CD14-positive monocyte (primary cell): ENCODE measurements at regions not wholly inside any gene's neighbourhood (a gene's known extent, or its start where the extent isn't known, plus 50 kb on each side); places are given as distances from the start of the nearest gene placed in this dataset.

Experiments
- DNase-seq, 3 donors: peaks; one replicate each; pipeline ENCODE4 v3.0.0-alpha.2; 2011 to 2022
- H2AFZ ChIP-seq: 2 replicates; pipeline ENCODE4 v1.6.0; 2012; ENCODE audit warnings: mild to moderate bottlenecking, low read depth, low read length, inconsistent platforms; ENCODE audit not compliant: insufficient read depth, poor library complexity, severe bottlenecking
- H3K27ac ChIP-seq, 2 donors: 1 replicate in 1 of 2; 2 replicates in 1 of 2; pipeline ENCODE4 v1.5.1; 2012 to 2013; ENCODE audit warnings: low read length in 2 of 2, control low read depth in 1 of 2, inconsistent platforms in 1 of 2, low read depth in 1 of 2, mild to moderate bottlenecking in 1 of 2
- H3K27me3 ChIP-seq, 2 donors: one replicate each; pipeline versions ENCODE4 v1.6.0 to v1.6.1; 2011 to 2013; ENCODE audit warnings: low read length in 2 of 2; ENCODE audit not compliant: control insufficient read depth in 2 of 2, insufficient read depth in 2 of 2
- H3K36me3 ChIP-seq, 2 donors: replicated peaks in 1 of 2; 1 replicate in 1 of 2; 2 replicates in 1 of 2; pipeline versions ENCODE4 v1.5.1 to v1.6.1; 2012 to 2013; ENCODE audit warnings: low read length in 2 of 2, control low read depth in 1 of 2, inconsistent platforms in 1 of 2, mild to moderate bottlenecking in 1 of 2; ENCODE audit not compliant: insufficient read depth in 2 of 2, control insufficient read depth in 1 of 2
- H3K4me1 ChIP-seq, 2 donors: 1 replicate in 1 of 2; 2 replicates in 1 of 2; pipeline versions ENCODE4 v1.5.1 to v1.6.1; 2012 to 2013; ENCODE audit warnings: low read length in 2 of 2, control low read depth in 1 of 2, inconsistent platforms in 1 of 2, mild to moderate bottlenecking in 1 of 2, moderate library complexity in 1 of 2; ENCODE audit not compliant: insufficient read depth in 2 of 2, control insufficient read depth in 1 of 2
- H3K4me2 ChIP-seq: replicated peaks from 2 replicates; pipeline ENCODE3; 2012; ENCODE audit warnings: low read length, moderate library complexity, mild to moderate bottlenecking; ENCODE audit not compliant: poor library complexity, severe bottlenecking; ENCODE audit errors: extremely low read depth
- H3K4me3 ChIP-seq, 3 experiments: fragments of 200-600 bp in 1 of 3; sonication (generic) in 1 of 3; replicated peaks in 1 of 3; 1 replicate in 2 of 3; 2 replicates in 1 of 3; pipeline ENCODE4 v1.5.1; 2011 to 2013; ENCODE audit warnings: low read length in 3 of 3, mild to moderate bottlenecking in 3 of 3, control low read depth in 2 of 3, low read depth in 2 of 3, inconsistent platforms in 1 of 3, moderate library complexity in 1 of 3
- H3K79me2 ChIP-seq: 2 replicates; pipeline ENCODE4 v1.6.0; 2012; ENCODE audit warnings: mild to moderate bottlenecking, control low read depth, inconsistent platforms, low read length, moderate library complexity; ENCODE audit not compliant: insufficient read depth
- H3K9ac ChIP-seq: 2 replicates; pipeline ENCODE4 v1.6.0; 2017; ENCODE audit warnings: low read length, mild to moderate bottlenecking; ENCODE audit not compliant: insufficient read depth, poor library complexity, severe bottlenecking
- H3K9me3 ChIP-seq, 2 donors: replicated peaks in 1 of 2; 1 replicate in 1 of 2; 2 replicates in 1 of 2; pipeline versions ENCODE4 v1.5.1 to v1.6.1; 2012 to 2013; ENCODE audit warnings: low read length in 2 of 2, control low read depth in 1 of 2; ENCODE audit not compliant: control insufficient read depth in 1 of 2, insufficient read depth in 1 of 2
- H4K20me1 ChIP-seq: 2 replicates; pipeline ENCODE4 v1.6.0; 2012; ENCODE audit warnings: mild to moderate bottlenecking, low read length, control low read depth, moderate library complexity; ENCODE audit not compliant: insufficient read depth
- H3K27ac Mint-ChIP-seq, 7 donors: one replicate each; pipeline ENCODE4 v1.8.0; 2020; ENCODE audit warnings: mild to moderate bottlenecking in 7 of 7, mixed read lengths in 7 of 7, moderate library complexity in 6 of 7, inconsistent platforms in 2 of 7
- H3K27me3 Mint-ChIP-seq, 3 donors: one replicate each; pipeline ENCODE4 v1.8.0; 2021 to 2022; ENCODE audit warnings: low read depth in 3 of 3, mild to moderate bottlenecking in 3 of 3, mixed read lengths in 3 of 3, moderate library complexity in 3 of 3, inconsistent platforms in 1 of 3
- H3K36me3 Mint-ChIP-seq, 2 donors: one replicate each; pipeline ENCODE4 v1.8.0; 2020; ENCODE audit warnings: mixed read lengths in 2 of 2, inconsistent platforms in 1 of 2, mild to moderate bottlenecking in 1 of 2
- H3K4me1 Mint-ChIP-seq: one replicate; pipeline ENCODE4 v1.8.0; 2020; ENCODE audit warnings: mild to moderate bottlenecking, mixed read lengths
- H3K4me3 Mint-ChIP-seq, 2 donors: one replicate each; pipeline ENCODE4 v1.8.0; 2020; ENCODE audit warnings: mild to moderate bottlenecking in 2 of 2, mixed read lengths in 2 of 2, moderate library complexity in 1 of 2
- H3K9me3 Mint-ChIP-seq, 7 donors: one replicate each; pipeline ENCODE4 v1.8.0; 2020 to 2022; ENCODE audit warnings: mixed read lengths in 7 of 7, mild to moderate bottlenecking in 6 of 7, moderate library complexity in 6 of 7, inconsistent platforms in 2 of 7
- CTCF ChIP-seq: fragments of 200-600 bp; IDR thresholded peaks from one replicate; pipeline ENCODE4 v1.8.0; 2022; ENCODE audit warnings: antibody characterized with exemption, mild to moderate bottlenecking
- WGBS: methylation state at CpG from one replicate; pipeline ENCODE4 v1.1.5; 2013; ENCODE audit warnings: missing lambda C conversion rate; ENCODE audit not compliant: insufficient coverage; 5-methylcytosine and 5-hydroxymethylcytosine counted together
- intact Hi-C, 2 donors: fragments of 100-400 bp; cut with micrococcal nuclease; formaldehyde crosslinking; loops; one replicate each; pipeline versions ENCODE4 v1.15.0 to v1.15.1; 2023

- Mint-ChIP-seq H3K27me3 (no peaks in the 10 kb centered on the region), H3K36me3 (peaks cover 0 to 9% of the 10 kb centered on the region in 2 donors), H3K9me3 (peaks cover 0 to 8% (median 3%) of the 10 kb centered on the region in 7 donors), H3K4me3 (no peak overlapping the region), H3K27ac (no peak overlapping the region), H3K4me1 (no peaks in the 10 kb centered on the region)
- intact Hi-C loops = no loop called here
- no peak for DNase-seq
- H2AFZ ChIP-seq = no peak overlapping the region
- no peak overlapping the region for H3K4me2 ChIP-seq
- no peaks in the 10 kb centered on the region for H3K36me3 ChIP-seq
- H3K4me1 ChIP-seq = no peaks in the 10 kb centered on the region
- no peaks in the 10 kb centered on the region for H3K79me2 ChIP-seq
- no CpG with 5 or more reads among the region's 2 CpGs for WGBS
- no peaks in the 10 kb centered on the region for H4K20me1 ChIP-seq
- H3K9ac ChIP-seq = no peak overlapping the region
- no peak overlapping the region for H3K27ac ChIP-seq
- H3K4me3 ChIP-seq = no peak overlapping the region
- no peak for TF ChIP-seq CTCF
- H3K9me3 ChIP-seq = no peaks in the 10 kb centered on the region
- H3K27me3 ChIP-seq = no peaks in the 10 kb centered on the region
Observed at GRCh38 chr11:105236664-105237063, 97.1 kb upstream of the CARD18 start.

GRCh38 chr11:105233285-105233684 lies 93.7 kb upstream of the CARD18 start:
- intact Hi-C loops = no loop called here
- H3K9me3 ChIP-seq = no peaks in the 10 kb centered on the region
- Mint-ChIP-seq H3K4me3 (no peak overlapping the region), H3K4me1 (peaks cover 8% of the 10 kb centered on the region), H3K27me3 (no peaks in the 10 kb centered on the region), H3K36me3 (peaks cover 0 to 3% of the 10 kb centered on the region in 2 donors), H3K9me3 (peaks cover 0 to 3% (median 2%) of the 10 kb centered on the region in 7 donors), H3K27ac (no peak overlapping the region)
- H3K4me1 ChIP-seq = no peaks in the 10 kb centered on the region
- H3K27ac ChIP-seq = no peak overlapping the region
- H3K9ac ChIP-seq = no peak overlapping the region
- H3K79me2 ChIP-seq = no peaks in the 10 kb centered on the region
- no peak for DNase-seq
- H3K4me2 ChIP-seq = no peak overlapping the region
- no peak overlapping the region for H3K4me3 ChIP-seq
- no peaks in the 10 kb centered on the region for H4K20me1 ChIP-seq
- no peak for TF ChIP-seq CTCF
- no peak overlapping the region for H2AFZ ChIP-seq
- WGBS = no CpG with 5 or more reads among the region's 1 CpG
- no peaks in the 10 kb centered on the region for H3K27me3 ChIP-seq
- no peaks in the 10 kb centered on the region for H3K36me3 ChIP-seq
